ENCODE measurements at regions not wholly inside any gene's neighbourhood (a gene's known extent, or its start where the extent isn't known, plus 50 kb on each side); places are given as distances from the start of the nearest gene placed in this dataset.

DNA sequence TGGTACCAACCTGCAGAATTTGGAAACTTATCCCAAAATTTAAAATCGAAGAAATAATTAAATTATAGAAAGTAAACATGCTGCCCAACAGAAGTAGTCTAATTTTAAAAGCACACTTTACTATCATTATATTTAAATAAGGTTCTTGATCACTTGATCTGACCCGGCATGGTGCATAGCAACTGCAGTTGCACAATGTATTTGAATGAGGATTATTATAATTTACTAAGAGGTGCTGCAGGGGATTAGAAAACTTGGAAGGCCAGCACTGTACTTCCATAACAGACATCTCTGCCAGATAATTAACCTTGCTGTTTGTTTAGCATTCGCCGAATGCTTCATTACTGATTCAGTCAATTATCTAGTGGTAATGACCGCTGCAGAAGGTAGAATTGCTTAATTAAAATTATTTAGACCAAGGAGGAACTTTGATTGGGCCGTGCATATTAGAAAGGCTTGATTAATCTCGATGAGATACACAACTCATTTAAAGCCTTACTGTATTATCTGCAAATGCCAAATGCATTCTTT lies 971.6 kb downstream of the ZPLD1 start:
- no peak for DNase-seq (ENCODE audit: low spot score)
- TF ChIP-seq, protein P1, sequence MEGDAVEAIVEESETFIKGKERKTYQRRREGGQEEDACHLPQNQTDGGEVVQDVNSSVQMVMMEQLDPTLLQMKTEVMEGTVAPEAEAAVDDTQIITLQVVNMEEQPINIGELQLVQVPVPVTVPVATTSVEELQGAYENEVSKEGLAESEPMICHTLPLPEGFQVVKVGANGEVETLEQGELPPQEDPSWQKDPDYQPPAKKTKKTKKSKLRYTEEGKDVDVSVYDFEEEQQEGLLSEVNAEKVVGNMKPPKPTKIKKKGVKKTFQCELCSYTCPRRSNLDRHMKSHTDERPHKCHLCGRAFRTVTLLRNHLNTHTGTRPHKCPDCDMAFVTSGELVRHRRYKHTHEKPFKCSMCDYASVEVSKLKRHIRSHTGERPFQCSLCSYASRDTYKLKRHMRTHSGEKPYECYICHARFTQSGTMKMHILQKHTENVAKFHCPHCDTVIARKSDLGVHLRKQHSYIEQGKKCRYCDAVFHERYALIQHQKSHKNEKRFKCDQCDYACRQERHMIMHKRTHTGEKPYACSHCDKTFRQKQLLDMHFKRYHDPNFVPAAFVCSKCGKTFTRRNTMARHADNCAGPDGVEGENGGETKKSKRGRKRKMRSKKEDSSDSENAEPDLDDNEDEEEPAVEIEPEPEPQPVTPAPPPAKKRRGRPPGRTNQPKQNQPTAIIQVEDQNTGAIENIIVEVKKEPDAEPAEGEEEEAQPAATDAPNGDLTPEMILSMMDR (IDR thresholded peaks at IDR 0.05; ENCODE audit: extremely low read depth, missing control alignments): no peak

GRCh38 chr3:103410231-103410630 lies 975.4 kb downstream of the ZPLD1 start:
- TF ChIP-seq, protein P1 (IDR thresholded peaks at IDR 0.05; ENCODE audit: extremely low read depth, missing control alignments): no peak
- DNase-seq (ENCODE audit: low spot score): no peak

DNA sequence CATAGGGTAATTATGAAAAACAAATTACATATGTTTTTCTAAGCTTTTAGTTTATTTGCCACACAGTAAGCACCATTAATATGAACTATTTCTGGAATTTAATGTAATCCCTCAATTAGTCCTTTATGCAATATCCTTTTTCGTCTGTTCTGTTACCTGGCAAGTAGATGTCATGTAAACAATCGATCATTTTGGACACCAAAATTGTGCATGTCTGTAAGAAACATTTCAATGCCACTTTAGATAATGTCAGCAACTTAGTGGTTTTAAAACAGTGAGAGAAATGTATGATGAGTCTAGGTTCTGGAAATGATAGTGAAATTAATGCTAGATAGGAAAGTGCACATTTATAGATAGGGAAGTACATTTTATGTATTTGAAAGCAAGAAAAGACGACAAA lies 986.6 kb downstream of the ZPLD1 start:
- DNase-seq (ENCODE audit: low spot score): no peak

GRCh38 chr3:103437883-103438282 lies 1003.1 kb downstream of the ZPLD1 start:
- TF ChIP-seq, protein P1 (IDR thresholded peaks at IDR 0.05; ENCODE audit: extremely low read depth, missing control alignments): no peak
- no peak for DNase-seq (ENCODE audit: low spot score)

More for the DNA sequence above, 986.6 kb downstream of the ZPLD1 start:
- TF ChIP-seq, protein P1 (IDR thresholded peaks at IDR 0.05; ENCODE audit: extremely low read depth, missing control alignments): no peak

GRCh38 chr3:103440539-103441203 lies 1005.9 kb downstream of the ZPLD1 start:
- TF ChIP-seq, protein P1 (IDR thresholded peaks at IDR 0.05; ENCODE audit: extremely low read depth, missing control alignments): no peak
- DNase-seq (ENCODE audit: low spot score): no peak

DNA sequence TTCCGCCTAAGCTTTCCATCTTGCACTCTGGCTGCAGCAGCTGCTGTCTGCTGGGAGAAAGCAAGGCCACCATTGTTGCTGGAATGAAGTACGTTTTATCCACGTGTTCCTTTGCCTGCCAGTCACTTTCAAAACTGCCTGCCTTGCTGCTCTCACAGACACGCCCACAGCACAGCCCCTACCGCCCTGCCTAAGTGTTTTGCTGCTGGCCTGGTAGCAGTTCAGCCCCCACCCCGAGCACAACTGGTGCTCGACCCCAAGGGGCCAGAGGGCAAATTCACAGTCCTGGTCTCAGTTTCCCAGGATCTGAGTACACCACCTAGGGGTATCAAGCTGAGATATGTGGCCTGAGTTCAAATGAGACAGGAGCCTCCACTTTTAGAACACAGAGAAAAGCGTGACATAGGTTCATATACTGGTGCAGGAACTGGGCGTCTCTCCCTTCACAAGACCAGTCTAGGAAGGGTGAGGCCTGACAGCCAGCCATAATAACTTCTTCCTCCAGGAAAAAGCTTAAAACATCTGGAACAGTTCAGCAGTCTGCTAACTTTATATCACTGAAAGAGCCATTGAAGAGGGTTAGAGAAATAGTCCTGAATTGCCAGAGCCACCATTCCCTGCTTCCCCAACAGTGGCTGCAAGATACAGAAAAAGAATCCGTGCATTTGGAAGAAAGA lies 1012.3 kb downstream of the ZPLD1 start:
- TF ChIP-seq, protein P1 (IDR thresholded peaks at IDR 0.05; ENCODE audit: extremely low read depth, missing control alignments): no peak
- no peak for DNase-seq (ENCODE audit: low spot score)

- TF ChIP-seq, protein P1 (IDR thresholded peaks at IDR 0.05; ENCODE audit: extremely low read depth, missing control alignments): no peak
- no peak for DNase-seq (ENCODE audit: low spot score)
These were observed 1018.3 kb downstream of the ZPLD1 start for GRCh38 chr3:103453152-103453551.

Data from GM20000 (cell line).